SK-N-SH (cell line): ENCODE measurements at regions not wholly inside any gene's neighbourhood (a gene's known extent, or its start where the extent isn't known, plus 50 kb on each side); places are given as distances from the start of the nearest gene placed in this dataset.

Experiments used
- CTCF ChIP-seq: fragments of 200-600 bp; sonication (generic); IDR thresholded peaks from 2 replicates; pipeline ENCODE4 v1.6.1; 2017; ENCODE audit warnings: antibody characterized with exemption, mild to moderate bottlenecking, moderate library complexity
- EZH2phosphoT487 ChIP-seq: fragments of 200-600 bp; sonication (generic); IDR thresholded peaks from 2 replicates; pipeline ENCODE4 v1.6.1; 2017; ENCODE audit warnings: low read depth, mixed run types, mild to moderate bottlenecking, antibody characterized with exemption, moderate library complexity, borderline replicate concordance
- MAX ChIP-seq: IDR thresholded peaks from 2 replicates; pipeline ENCODE4 v1.4.0; 2012; ENCODE audit warnings: low read depth
- POLR2AphosphoS5 ChIP-seq: IDR thresholded peaks from 2 replicates; pipeline ENCODE4 v1.6.1; 2012; ENCODE audit warnings: low read depth, low read length
- RCOR1 ChIP-seq: fragments of 150-350 bp; IDR thresholded peaks from 2 replicates; pipeline ENCODE4 v1.6.1; 2017; ENCODE audit warnings: antibody characterized with exemption, low read length
- SIN3A ChIP-seq: IDR thresholded peaks from 2 replicates; pipeline ENCODE4 v1.6.1; 2012; ENCODE audit warnings: low read depth, mild to moderate bottlenecking, low read length, moderate library complexity, borderline replicate concordance
- SMC3 ChIP-seq: IDR thresholded peaks from 2 replicates; pipeline ENCODE4 v1.6.1; 2012; ENCODE audit warnings: low read depth, low read length, improper control_type of control experiment

- no peak for TF ChIP-seq CTCF
- no peak for TF ChIP-seq SIN3A
- no peak for TF ChIP-seq POLR2AphosphoS5
- TF ChIP-seq EZH2phosphoT487, result no peak
- no peak for TF ChIP-seq RCOR1
- TF ChIP-seq MAX, result no peak
- TF ChIP-seq SMC3, result no peak
These were observed 147.4 kb upstream of the HTR1E start for GRCh38 chr6:86789779-86790411.
